Lower lobe of right lung (tissue), 2 donors: ENCODE measurements at regions not wholly inside any gene's neighbourhood (a gene's known extent, or its start where the extent isn't known, plus 50 kb on each side); places are given as distances from the start of the nearest gene placed in this dataset.

Experiments
- ATAC-seq, 2 donors: fragments of 200-7000 bp; cut with Tn5 transposase; one replicate each; pipeline ENCODE4 v1.9.1; 2020 to 2022; ENCODE audit warnings: mild to moderate bottlenecking in 2 of 2, moderate library complexity in 2 of 2
- DNase-seq: peaks from one replicate; pipeline ENCODE4 v3.0.0-alpha.2; 2020
- H3K27ac ChIP-seq: fragments of 200-600 bp; one replicate; pipeline ENCODE4 v1.8.0; 2022
- H3K27me3 ChIP-seq: fragments of 200-600 bp; one replicate; pipeline ENCODE4 v1.8.0; 2022; ENCODE audit warnings: low read depth
- H3K36me3 ChIP-seq: fragments of 200-600 bp; one replicate; pipeline ENCODE4 v1.8.0; 2022; ENCODE audit warnings: mild to moderate bottlenecking
- H3K4me1 ChIP-seq: fragments of 200-600 bp; one replicate; pipeline ENCODE4 v1.8.0; 2022
- H3K4me3 ChIP-seq: fragments of 200-600 bp; one replicate; pipeline ENCODE4 v1.8.0; 2022; ENCODE audit warnings: mild to moderate bottlenecking
- H3K9me3 ChIP-seq: fragments of 200-600 bp; one replicate; pipeline ENCODE4 v1.8.0; 2022
- intact Hi-C: fragments of 100-400 bp; cut with DNase I; formaldehyde crosslinking; loops from one replicate; pipeline ENCODE4 v1.11.0; 2022
- TF ChIP-seq, protein P1 (sequence below): fragments of 200-600 bp; IDR thresholded peaks from one replicate; pipeline ENCODE4 v1.8.0; 2022; ENCODE audit warnings: antibody characterized with exemption, mild to moderate bottlenecking
- donor health status: DM: no; HTN: yes; CAD: no; lungs with severe emphysema.

DNA sequence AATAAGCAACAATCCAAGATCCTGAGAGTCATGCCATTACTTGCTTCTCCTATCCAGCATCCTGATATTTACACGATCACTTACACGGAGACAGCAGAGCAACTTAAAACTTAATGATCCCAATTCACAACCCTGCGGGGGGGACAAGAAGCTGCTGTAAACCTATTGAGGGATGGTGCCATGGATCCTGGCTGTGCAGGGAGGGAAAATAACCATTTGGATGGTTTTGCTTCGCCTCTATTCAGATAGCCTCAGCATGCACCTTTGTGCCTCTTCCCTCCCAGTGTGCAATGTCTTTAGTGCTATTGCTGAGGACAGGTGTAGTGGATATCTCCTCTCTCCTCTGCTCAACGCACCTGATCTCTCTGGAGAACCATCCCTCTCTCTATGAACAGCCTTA is 89.7 kb upstream of the PPARGC1A start:
- intact Hi-C loops = no loop called here
- TF ChIP-seq, protein P1, sequence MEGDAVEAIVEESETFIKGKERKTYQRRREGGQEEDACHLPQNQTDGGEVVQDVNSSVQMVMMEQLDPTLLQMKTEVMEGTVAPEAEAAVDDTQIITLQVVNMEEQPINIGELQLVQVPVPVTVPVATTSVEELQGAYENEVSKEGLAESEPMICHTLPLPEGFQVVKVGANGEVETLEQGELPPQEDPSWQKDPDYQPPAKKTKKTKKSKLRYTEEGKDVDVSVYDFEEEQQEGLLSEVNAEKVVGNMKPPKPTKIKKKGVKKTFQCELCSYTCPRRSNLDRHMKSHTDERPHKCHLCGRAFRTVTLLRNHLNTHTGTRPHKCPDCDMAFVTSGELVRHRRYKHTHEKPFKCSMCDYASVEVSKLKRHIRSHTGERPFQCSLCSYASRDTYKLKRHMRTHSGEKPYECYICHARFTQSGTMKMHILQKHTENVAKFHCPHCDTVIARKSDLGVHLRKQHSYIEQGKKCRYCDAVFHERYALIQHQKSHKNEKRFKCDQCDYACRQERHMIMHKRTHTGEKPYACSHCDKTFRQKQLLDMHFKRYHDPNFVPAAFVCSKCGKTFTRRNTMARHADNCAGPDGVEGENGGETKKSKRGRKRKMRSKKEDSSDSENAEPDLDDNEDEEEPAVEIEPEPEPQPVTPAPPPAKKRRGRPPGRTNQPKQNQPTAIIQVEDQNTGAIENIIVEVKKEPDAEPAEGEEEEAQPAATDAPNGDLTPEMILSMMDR = no peak
- DNase-seq (no peak), ATAC-seq (no peak)
- H3K27ac ChIP-seq = no peak overlapping the region
- H3K9me3 ChIP-seq = no peaks in the 10 kb centered on the region
- no peaks in the 10 kb centered on the region for H3K4me1 ChIP-seq
- H3K27me3 ChIP-seq = no peaks in the 10 kb centered on the region
- no peak overlapping the region for H3K4me3 ChIP-seq
- H3K36me3 ChIP-seq = no peaks in the 10 kb centered on the region

DNA sequence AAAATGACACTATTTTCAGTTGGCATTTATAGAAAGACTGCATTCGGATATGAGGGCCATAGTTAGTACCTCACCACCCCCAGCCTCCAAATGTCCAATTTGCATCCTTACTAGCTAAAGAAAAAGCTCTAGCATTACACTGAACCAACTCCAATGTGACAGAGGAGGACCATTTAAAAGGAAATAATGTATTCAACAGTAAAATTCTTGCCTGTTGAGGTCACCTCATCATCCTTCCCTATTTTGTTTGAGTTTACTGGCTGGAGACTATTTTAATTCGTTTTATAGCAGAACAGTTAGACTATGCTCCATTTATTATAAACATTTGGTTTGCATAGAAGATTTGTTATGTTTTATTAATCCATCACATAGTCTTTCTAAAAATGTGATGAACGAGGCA is 88.2 kb upstream of the PPARGC1A start:
- DNase-seq (no peak), ATAC-seq (no peak)
- Histone ChIP-seq H3K36me3 (no peaks in the 10 kb centered on the region), H3K9me3 (no peaks in the 10 kb centered on the region), H3K4me1 (no peaks in the 10 kb centered on the region), H3K27ac (no peak overlapping the region), H3K4me3 (no peak overlapping the region), H3K27me3 (no peaks in the 10 kb centered on the region)
- TF ChIP-seq, protein P1 = no peak
- intact Hi-C loops = no loop called here

DNA sequence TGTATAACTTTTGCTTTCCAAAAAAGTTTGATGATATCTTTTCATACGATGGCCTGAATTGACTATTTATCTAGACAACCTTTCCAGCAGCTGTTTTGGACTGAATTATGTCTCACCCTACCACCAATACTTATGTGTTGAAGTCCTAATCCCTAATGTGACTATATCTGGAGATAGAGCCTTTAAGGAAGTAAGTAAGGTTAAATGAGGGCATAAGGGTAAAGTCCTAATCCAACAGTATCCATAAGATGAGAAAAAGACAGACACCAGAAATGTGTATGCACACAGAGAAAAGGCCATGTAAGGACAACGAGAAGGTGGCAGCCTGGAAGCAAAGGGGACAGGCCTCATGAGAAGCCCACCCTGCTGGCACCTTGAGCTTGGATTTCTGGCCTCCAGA is 86.6 kb upstream of the PPARGC1A start:
- TF ChIP-seq, protein P1 = no peak
- DNase-seq = no peak
- intact Hi-C loops = no loop called here
- no peaks in the 10 kb centered on the region for H3K27me3 ChIP-seq
- no peak for ATAC-seq
- no peaks in the 10 kb centered on the region for H3K36me3 ChIP-seq
- H3K4me1 ChIP-seq = no peaks in the 10 kb centered on the region
- no peak overlapping the region for H3K27ac ChIP-seq
- H3K9me3 ChIP-seq = no peaks in the 10 kb centered on the region
- H3K4me3 ChIP-seq = no peak overlapping the region

DNA sequence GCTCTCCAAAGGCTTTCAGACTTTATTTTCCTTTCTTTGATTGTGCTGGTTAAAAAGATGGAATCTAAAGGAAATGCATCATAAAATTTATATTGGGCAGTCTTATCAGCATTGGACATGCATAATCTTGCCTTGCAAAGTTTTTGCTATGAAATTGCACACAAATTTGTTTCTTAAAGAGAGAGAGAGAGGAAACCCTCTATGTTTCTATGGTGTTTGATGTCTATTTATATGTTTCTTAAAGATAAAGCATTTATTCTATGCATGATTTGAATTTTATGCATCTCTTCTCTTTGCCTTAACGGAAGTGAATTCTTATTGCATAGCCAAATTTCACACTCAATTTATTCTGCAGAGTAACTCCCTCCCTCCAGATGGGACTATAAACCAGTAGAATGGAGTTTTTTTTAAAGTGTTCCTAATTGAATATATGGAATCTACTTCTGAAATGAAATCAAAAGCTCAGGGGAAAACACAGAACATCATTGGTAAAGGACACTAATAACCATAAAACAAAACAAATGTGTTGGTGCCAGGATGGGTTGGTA is 83.5 kb upstream of the PPARGC1A start:
- DNase-seq = no peak
- no peaks in the 10 kb centered on the region for H3K27me3 ChIP-seq
- no peak for ATAC-seq
- intact Hi-C loops = no loop called here
- H3K9me3 ChIP-seq = no peaks in the 10 kb centered on the region
- no peak overlapping the region for H3K27ac ChIP-seq
- H3K4me3 ChIP-seq = no peak overlapping the region
- no peaks in the 10 kb centered on the region for H3K4me1 ChIP-seq
- no peaks in the 10 kb centered on the region for H3K36me3 ChIP-seq
- TF ChIP-seq, protein P1 = no peak

DNA sequence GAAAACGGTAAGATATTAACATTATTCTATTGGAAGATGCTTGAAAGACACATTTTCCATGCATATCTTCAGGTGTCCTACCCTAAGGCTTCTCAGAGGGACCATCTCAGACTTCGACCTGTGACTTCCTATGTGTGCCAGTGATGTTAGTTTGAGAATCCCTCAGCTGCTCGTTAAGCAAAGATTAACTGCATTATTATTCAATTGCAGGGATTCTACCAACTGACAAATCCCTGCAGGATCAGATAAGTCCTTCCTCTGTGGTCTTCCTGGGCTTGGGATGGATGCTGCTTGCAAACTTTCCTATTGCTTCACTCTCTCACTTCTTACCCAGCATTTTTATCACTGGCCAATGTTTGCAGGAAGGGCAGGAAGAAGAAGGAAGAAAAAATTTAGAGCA is 83.0 kb upstream of the PPARGC1A start:
- intact Hi-C loops = no loop called here
- no peaks in the 10 kb centered on the region for H3K9me3 ChIP-seq
- no peaks in the 10 kb centered on the region for H3K27me3 ChIP-seq
- ATAC-seq (no peak), DNase-seq (no peak)
- no peak overlapping the region for H3K4me3 ChIP-seq
- H3K36me3 ChIP-seq = no peaks in the 10 kb centered on the region
- H3K27ac ChIP-seq = no peak overlapping the region
- TF ChIP-seq, protein P1 = no peak
- H3K4me1 ChIP-seq = no peaks in the 10 kb centered on the region

DNA sequence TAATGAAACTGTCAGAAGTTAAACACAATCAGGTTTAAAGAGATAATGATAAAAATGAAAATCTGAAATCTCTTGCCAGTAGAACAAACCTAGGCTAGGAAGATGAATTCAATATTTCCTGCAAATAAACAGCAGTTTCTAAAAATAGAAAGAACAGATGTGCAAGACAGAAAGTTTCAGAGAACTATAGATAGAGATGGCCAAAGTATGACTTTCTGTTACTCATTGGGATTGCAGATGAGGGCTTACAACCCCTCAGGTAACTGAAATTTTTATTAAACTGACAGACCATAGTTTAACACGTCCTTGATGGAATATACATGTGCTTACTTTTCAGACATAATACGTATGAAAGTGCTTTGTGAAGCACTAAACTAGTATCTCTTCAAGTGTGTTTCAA is 82.3 kb upstream of the PPARGC1A start:
- H3K4me1 ChIP-seq = no peaks in the 10 kb centered on the region
- H3K9me3 ChIP-seq = no peaks in the 10 kb centered on the region
- no peaks in the 10 kb centered on the region for H3K27me3 ChIP-seq
- intact Hi-C loops = no loop called here
- ATAC-seq (no peak), DNase-seq (no peak)
- H3K4me3 ChIP-seq = no peak overlapping the region
- TF ChIP-seq, protein P1 = no peak
- H3K36me3 ChIP-seq = no peaks in the 10 kb centered on the region
- no peak overlapping the region for H3K27ac ChIP-seq
